ENCODE measurements at regions not wholly inside any gene's neighbourhood (a gene's known extent, or its start where the extent isn't known, plus 50 kb on each side); places are given as distances from the start of the nearest gene placed in this dataset.
"Not testable (repeated sequence)": the region's sequence is repeated elsewhere in the genome, so short reads cannot be mapped to it uniquely, and the experiment has no call there.

GRCh38 chr2:64250751-64251423 is 106.7 kb upstream of the PELI1 start:
- no peak for TF ChIP-seq CTCF (conservative IDR thresholded peaks at IDR 0.05)
- Mint-ChIP-seq H3K27ac (no peak overlapping the region), H3K4me3 (no peak overlapping the region), H3K9me3 (no peaks in the 10 kb centered on the region), H3K27me3 (peaks cover 46% of the 10 kb centered on the region), H3K36me3 (peaks cover 16% of the 10 kb centered on the region), H3K4me1 (ENCODE audit: unreplicated experiment) (peaks cover 8% of the 10 kb centered on the region)
- DNase-seq (ENCODE audit: extremely low spot score, unreplicated experiment), result no peak

- peaks cover 19% of the 10 kb centered on the region for H3K36me3 Mint-ChIP-seq
- no peaks in the 10 kb centered on the region for H3K9me3 Mint-ChIP-seq
- peaks cover 8% of the 10 kb centered on the region for H3K4me1 Mint-ChIP-seq (ENCODE audit: unreplicated experiment)
- H3K27me3 Mint-ChIP-seq, result peaks cover 54% of the 10 kb centered on the region
- no peak overlapping the region for H3K27ac Mint-ChIP-seq
- no peak overlapping the region for H3K4me3 Mint-ChIP-seq
- no peak for DNase-seq (ENCODE audit: extremely low spot score, unreplicated experiment)
- TF ChIP-seq CTCF (conservative IDR thresholded peaks at IDR 0.05), result no peak
Observed at GRCh38 chr2:64251497-64252250, 107.5 kb upstream of the PELI1 start.

- DNase-seq (ENCODE audit: extremely low spot score, unreplicated experiment); H3K9me3 Mint-ChIP-seq; H3K4me1 Mint-ChIP-seq (ENCODE audit: unreplicated experiment); H3K27ac Mint-ChIP-seq: not testable (repeated sequence)
- Mint-ChIP-seq H3K4me3 (peak overlapping the region; percentile 6), H3K27me3 (peaks cover 55% of the 10 kb centered on the region), H3K36me3 (peaks cover 19% of the 10 kb centered on the region)
Observed at GRCh38 chr2:64252251-64252978, 108.2 kb upstream of the PELI1 start.

- Mint-ChIP-seq H3K36me3 (peaks cover 19% of the 10 kb centered on the region), H3K27me3 (peaks cover 57% of the 10 kb centered on the region)
- H3K4me1 Mint-ChIP-seq (ENCODE audit: unreplicated experiment); H3K9me3 Mint-ChIP-seq; H3K27ac Mint-ChIP-seq; H3K4me3 Mint-ChIP-seq; DNase-seq (ENCODE audit: extremely low spot score, unreplicated experiment): not testable (repeated sequence)
Observed at GRCh38 chr2:64253421-64253820, 109.2 kb upstream of the PELI1 start.

- Mint-ChIP-seq H3K27me3 (peaks cover 31% of the 10 kb centered on the region), H3K27ac (peak overlapping the region; percentile 76), H3K4me1 (ENCODE audit: unreplicated experiment) (peaks cover 35% of the 10 kb centered on the region), H3K36me3 (peaks cover 11% of the 10 kb centered on the region), H3K9me3 (peaks cover 4% of the 10 kb centered on the region), H3K4me3 (no peak overlapping the region)
- TF ChIP-seq CTCF (conservative IDR thresholded peaks at IDR 0.05), result no peak
- DNase-seq (ENCODE audit: extremely low spot score, unreplicated experiment), result no peak
Observed at GRCh38 chr2:64258566-64258965, 114.3 kb upstream of the PELI1 start.

GRCh38 chr2:64259312-64259711 is 115.1 kb upstream of the PELI1 start:
- DNase-seq (ENCODE audit: extremely low spot score, unreplicated experiment), result no peak
- Mint-ChIP-seq H3K27ac (peak overlapping the region; percentile 76), H3K27me3 (peaks cover 24% of the 10 kb centered on the region), H3K4me1 (ENCODE audit: unreplicated experiment) (peaks cover 39% of the 10 kb centered on the region), H3K4me3 (no peak overlapping the region), H3K36me3 (peaks cover 9% of the 10 kb centered on the region), H3K9me3 (peaks cover 4% of the 10 kb centered on the region)
- TF ChIP-seq CTCF (conservative IDR thresholded peaks at IDR 0.05), result no peak

Data from type B pancreatic cell (in vitro differentiated cells).